HepG2 (cell line): ENCODE measurements at regions not wholly inside any gene's neighbourhood (a gene's known extent, or its start where the extent isn't known, plus 50 kb on each side); places are given as distances from the start of the nearest gene placed in this dataset.

Experiments used
- ATAC-seq: fragments of 200-7000 bp; cut with Tn5 transposase; 3 replicates; pipeline ENCODE4 v1.9.1; 2020; ENCODE audit warnings: mild to moderate bottlenecking, moderate library complexity
- BruUV-seq: library from RNA; stranded (reverse); fragments of 400-500 nt; replicated peaks from 2 replicates; lab custom pipeline; 2021; lab: Mats Ljungman, UMichigan
- CTCF ChIA-PET: fragments of 300-600 bp; formaldehyde crosslinking; extraction: SDS; loops from one replicate; lab custom pipeline; 2021; ENCODE audit warnings: low total read pairs, inconsistent platforms, low intra/inter-chr PET ratio; lab: Yijun Ruan, JAX
- POLR2A ChIA-PET: fragments of 350-600 bp; sonication (Branson Sonifier 250); formaldehyde crosslinking; loops from one replicate; lab custom pipeline; 2020; ENCODE audit warnings: antibody characterized with exemption, inconsistent platforms; lab: Yijun Ruan, JAX
- DNase-seq: peaks from one replicate; pipeline ENCODE4 v3.0.0-alpha.2; 2015; ENCODE audit warnings: low spot score
- FAIRE-seq: peaks from 3 replicates; lab custom pipeline; 2011; peaks lifted over from hg19 to GRCh38; lab: Jason Lieb, UNC
- H2AFZ ChIP-seq: one replicate; pipeline ENCODE4 v1.6.1; 2011; ENCODE audit warnings: low read length, inconsistent platforms
- H3K27ac ChIP-seq: fragments of 300-600 bp; 3 replicates; pipeline ENCODE4 v1.8.0; 2011; ENCODE audit warnings: mixed run types, mild to moderate bottlenecking, mixed read lengths, low read length, inconsistent platforms; ENCODE audit not compliant: insufficient read depth; ENCODE audit errors: extremely low read length
- H3K27me3 ChIP-seq, 2 experiments: fragments of 200-600 bp in 1 of 2; 2 replicates in 1 of 2; 3 replicates in 1 of 2; pipeline versions ENCODE4 v1.6.0 to v1.8.0; 2011; ENCODE audit warnings: low read length in 2 of 2, mild to moderate bottlenecking in 2 of 2, moderate library complexity in 2 of 2, inconsistent platforms in 1 of 2; ENCODE audit not compliant: insufficient read depth in 2 of 2, control insufficient read depth in 1 of 2
- H3K36me3 ChIP-seq, 2 experiments: fragments of 200-600 bp in 1 of 2; replicated peaks in 1 of 2; 2 replicates in 1 of 2; 3 replicates in 1 of 2; pipeline versions ENCODE4 v1.5.1 to v1.8.0; 2011; ENCODE audit warnings: low read length in 2 of 2, inconsistent platforms in 1 of 2; ENCODE audit not compliant: insufficient read depth in 2 of 2, control insufficient read depth in 1 of 2
- H3K4me1 ChIP-seq: 2 replicates; pipeline ENCODE4 v1.5.1; 2012; ENCODE audit warnings: low read length, inconsistent platforms; ENCODE audit not compliant: insufficient read depth
- H3K4me2 ChIP-seq: 2 replicates; pipeline ENCODE4 v1.6.0; 2011; ENCODE audit warnings: low read depth, low read length, inconsistent platforms
- H3K4me3 ChIP-seq, 3 experiments: fragments of 200-600 bp in 1 of 3; sonication (generic), shearing (Covaris generic) in 1 of 3; replicated peaks in 1 of 3; 2 replicates each; pipeline ENCODE4 v1.5.1; 2011 to 2016; ENCODE audit warnings: low read length in 3 of 3, inconsistent platforms in 2 of 3, low read depth in 2 of 3, mild to moderate bottlenecking in 2 of 3, control low read depth in 1 of 3, mixed read lengths in 1 of 3; ENCODE audit not compliant: insufficient read depth in 1 of 3
- H3K79me2 ChIP-seq: one replicate; pipeline ENCODE4 v1.6.1; 2011; ENCODE audit warnings: low read length, inconsistent platforms; ENCODE audit not compliant: insufficient read depth
- H3K9ac ChIP-seq: 2 replicates; pipeline ENCODE4 v1.6.0; 2011; ENCODE audit warnings: mild to moderate bottlenecking, low read depth, low read length, inconsistent platforms; ENCODE audit not compliant: insufficient read depth
- H3K9me3 ChIP-seq: 2 replicates; pipeline ENCODE4 v1.5.1; 2012; ENCODE audit warnings: mild to moderate bottlenecking, low read length
- H4K20me1 ChIP-seq: 2 replicates; pipeline ENCODE4 v1.6.0; 2011; ENCODE audit warnings: inconsistent platforms, mild to moderate bottlenecking, low read length, moderate library complexity; ENCODE audit not compliant: insufficient read depth
- FOSL1 ChIP-seq: sonication (generic); formaldehyde crosslinking; IDR thresholded peaks from 2 replicates; pipeline ENCODE4 v1.9.0; 2021; ENCODE audit warnings: missing genetic modification reagents, borderline replicate concordance
- HNF1A ChIP-seq, 2 experiments: sonication (generic) in 1 of 2; formaldehyde crosslinking in 1 of 2; IDR thresholded peaks; 2 replicates each; pipeline versions ENCODE4 v1.4.0 to v1.6.1; 2016 to 2020; ENCODE audit warnings: borderline replicate concordance in 1 of 2, low read depth in 1 of 2, mild to moderate bottlenecking in 1 of 2, missing genetic modification reagents in 1 of 2
- HNRNPK ChIP-seq: fragments of 200-400 bp; formaldehyde crosslinking; IDR thresholded peaks from 2 replicates; pipeline ENCODE4 v1.6.1; 2018; ENCODE audit warnings: low read length, low read depth, moderate library complexity, mild to moderate bottlenecking; ENCODE audit not compliant: poor library complexity, severe bottlenecking
- JUNB ChIP-seq: sonication (generic); formaldehyde crosslinking; IDR thresholded peaks from 2 replicates; pipeline ENCODE4 v1.8.0; 2022; ENCODE audit warnings: missing genetic modification reagents, mild to moderate bottlenecking, borderline replicate concordance
- MIXL1 ChIP-seq: IDR thresholded peaks from 2 replicates; pipeline ENCODE4 v1.6.1; 2016
- RNF2 ChIP-seq: fragments of 450-650 bp; conservative IDR thresholded peaks from 2 replicates; pipeline ENCODE4 v1.6.1; 2016; ENCODE audit warnings: low read depth
- ZBTB21 ChIP-seq: sonication (generic); formaldehyde crosslinking; IDR thresholded peaks from 2 replicates; pipeline ENCODE4 v1.4.0; 2020; ENCODE audit warnings: missing genetic modification reagents
- ZNF549 ChIP-seq: sonication (generic); formaldehyde crosslinking; IDR thresholded peaks from 2 replicates; pipeline ENCODE4 v1.5.0; 2020; ENCODE audit warnings: missing genetic modification reagents
- ZNF562 ChIP-seq: sonication (generic); formaldehyde crosslinking; IDR thresholded peaks from 2 replicates; pipeline ENCODE4 v1.8.0; 2022; ENCODE audit warnings: missing genetic modification reagents, borderline replicate concordance
- ZNF691 ChIP-seq: sonication (generic); formaldehyde crosslinking; IDR thresholded peaks from 2 replicates; pipeline ENCODE4 v1.4.0; 2020; ENCODE audit warnings: missing genetic modification reagents, low read depth, mild to moderate bottlenecking, borderline replicate concordance
- WGBS: methylation state at CpG from one replicate; pipeline ENCODE4 v1.1.6; 2017; ENCODE audit warnings: low lambda C conversion rate; 5-methylcytosine and 5-hydroxymethylcytosine counted together
- in situ Hi-C: cut with HindIII; loops from 2 replicates; pipeline ENCODE4 v1.10.0; 2017; ENCODE audit warnings: low pct_unique_long_range_greater_than_20kb; ENCODE audit not compliant: extremely low pct_ligation_motif_present
- intact Hi-C: fragments of 100-400 bp; cut with micrococcal nuclease; formaldehyde crosslinking; loops from one replicate; pipeline ENCODE4 v1.10.0; 2022; ENCODE audit not compliant: unreplicated experiment
- TF ChIP-seq, protein P1 (sequence below): sonication (generic); formaldehyde crosslinking; IDR thresholded peaks from 2 replicates; pipeline ENCODE4 v1.4.0; 2020; ENCODE audit warnings: missing genetic modification reagents

DNA sequence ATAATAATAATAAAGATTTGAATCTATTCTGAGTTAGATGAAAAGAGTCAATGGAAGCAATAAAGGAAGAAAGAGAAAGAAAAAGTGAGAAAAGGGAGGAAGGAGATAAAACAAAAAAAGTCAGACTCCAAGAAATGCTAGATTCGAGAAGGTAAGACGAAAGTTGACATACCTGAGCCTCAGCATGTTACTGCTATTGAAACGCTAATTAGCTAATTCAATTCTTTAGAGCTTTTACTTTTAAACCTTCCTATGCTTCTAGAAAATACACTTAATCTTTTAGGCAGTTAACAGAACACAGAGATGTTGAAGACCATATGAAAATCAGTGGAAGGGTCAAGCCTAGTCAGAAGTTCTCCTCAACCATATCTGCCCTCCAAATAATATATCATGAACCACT lies 337.2 kb upstream of the ROBO2 start:
- no peak for DNase-seq
- no peak overlapping the region for H3K4me2 ChIP-seq
- ATAC-seq, result no peak
- no peak for TF ChIP-seq ZNF549 (CRISPR knock-in tag)
- TF ChIP-seq FOSL1 (CRISPR knock-in tag), result no peak
- TF ChIP-seq, protein P1, sequence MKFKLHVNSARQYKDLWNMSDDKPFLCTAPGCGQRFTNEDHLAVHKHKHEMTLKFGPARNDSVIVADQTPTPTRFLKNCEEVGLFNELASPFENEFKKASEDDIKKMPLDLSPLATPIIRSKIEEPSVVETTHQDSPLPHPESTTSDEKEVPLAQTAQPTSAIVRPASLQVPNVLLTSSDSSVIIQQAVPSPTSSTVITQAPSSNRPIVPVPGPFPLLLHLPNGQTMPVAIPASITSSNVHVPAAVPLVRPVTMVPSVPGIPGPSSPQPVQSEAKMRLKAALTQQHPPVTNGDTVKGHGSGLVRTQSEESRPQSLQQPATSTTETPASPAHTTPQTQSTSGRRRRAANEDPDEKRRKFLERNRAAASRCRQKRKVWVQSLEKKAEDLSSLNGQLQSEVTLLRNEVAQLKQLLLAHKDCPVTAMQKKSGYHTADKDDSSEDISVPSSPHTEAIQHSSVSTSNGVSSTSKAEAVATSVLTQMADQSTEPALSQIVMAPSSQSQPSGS (CRISPR knock-in tag), result no peak
- no peak for TF ChIP-seq RNF2
- no peak for TF ChIP-seq HNF1A (IDR thresholded peaks at IDR 0.05; ENCODE audit: low read depth)
- TF ChIP-seq HNF1A (CRISPR knock-in tag; IDR thresholded peaks at IDR 0.05; ENCODE audit: borderline replicate concordance), result no peak
- no peak for TF ChIP-seq ZBTB21
- no peak for TF ChIP-seq MIXL1 (CRISPR knock-in tag)
- no peak for TF ChIP-seq JUNB (CRISPR knock-in tag)
- no peak for TF ChIP-seq HNRNPK
- TF ChIP-seq ZNF562 (CRISPR knock-in tag), result no peak
- no peak for TF ChIP-seq ZNF691 (CRISPR knock-in tag)
- TF ChIP-seq, all 625 proteins: peak for 0
- ChIA-PET CTCF (no interaction called here), POLR2A (no interaction called here)
- no peaks in the 10 kb centered on the region for H3K79me2 ChIP-seq
- H3K27ac ChIP-seq, result no peak overlapping the region
- H3K9ac ChIP-seq, result no peak overlapping the region
- no TSS peak for BruUV-seq
- intact Hi-C loops, result no loop called here
- no peak overlapping the region for H2AFZ ChIP-seq
- no peaks in the 10 kb centered on the region; a peak in 1 of 5 replicates for H3K27me3 ChIP-seq
- H3K4me1 ChIP-seq, result peaks cover 8% of the 10 kb centered on the region
- WGBS, result 9% methylated on average over 3 of the region's 3 CpGs
- no peaks in the 10 kb centered on the region for H4K20me1 ChIP-seq
- in situ Hi-C loops, result no loop called here
- H3K9me3 ChIP-seq, result no peaks in the 10 kb centered on the region
- H3K36me3 ChIP-seq, result no peaks in the 10 kb centered on the region
- no peak for FAIRE-seq
- H3K4me3 ChIP-seq, result no peak overlapping the region
